ENCODE measurements at regions not wholly inside any gene's neighbourhood (a gene's known extent, or its start where the extent isn't known, plus 50 kb on each side); places are given as distances from the start of the nearest gene placed in this dataset.

- TF ChIP-seq CTCF (conservative IDR thresholded peaks at IDR 0.05) (no peak), ZFX (IDR thresholded peaks at IDR 0.05) (no peak)
Observed at GRCh38 chr12:62986844-62987243, 51.9 kb upstream of the PPM1H start.
